HG03196 (cell line): ENCODE measurements at regions not wholly inside any gene's neighbourhood (a gene's known extent, or its start where the extent isn't known, plus 50 kb on each side); places are given as distances from the start of the nearest gene placed in this dataset.
A peak's percentile ranks its signal among the peaks of the same experiment; 100 is the strongest.
"Not testable (repeated sequence)": the region's sequence is repeated elsewhere in the genome, so short reads cannot be mapped to it uniquely, and the experiment has no call there.

ENCODE experiments used
- ATAC-seq: cut with Tn5 transposase; IDR thresholded peaks from one replicate; pipeline ENCODE4 v1.9.1; 2021; ENCODE audit not compliant: unreplicated experiment

GRCh38 chr4:17436047-17436749 lies 75.7 kb downstream of the QDPR start:
- not testable (repeated sequence) for ATAC-seq

GRCh38 chr4:17433827-17434226 lies 78.1 kb downstream of the QDPR start:
- ATAC-seq, result no peak

GRCh38 chr4:17427991-17428390 lies 83.9 kb downstream of the QDPR start:
- no peak for ATAC-seq

- ATAC-seq, result no peak
These were observed 85.7 kb downstream of the QDPR start for GRCh38 chr4:17426222-17426621.

- ATAC-seq, result no peak
These were observed 93.9 kb downstream of the QDPR start for GRCh38 chr4:17418010-17418409.

GRCh38 chr4:17414392-17414791 lies 97.5 kb downstream of the QDPR start:
- no peak for ATAC-seq

- ATAC-seq, result no peak
These were observed 111.2 kb downstream of the QDPR start for GRCh38 chr4:17400686-17401085.

GRCh38 chr4:17398805-17399204 lies 113.1 kb downstream of the QDPR start:
- ATAC-seq, result no peak

- no peak for ATAC-seq
These were observed 113.9 kb downstream of the QDPR start for GRCh38 chr4:17398035-17398434.

- ATAC-seq, result no peak
These were observed 114.3 kb downstream of the QDPR start for GRCh38 chr4:17397611-17398010.

- ATAC-seq, result peak; percentile 67
These were observed 126.5 kb downstream of the QDPR start for GRCh38 chr4:17385403-17385802.

- no peak for ATAC-seq
These were observed 131.5 kb downstream of the QDPR start for GRCh38 chr4:17380347-17380746.

GRCh38 chr4:17376205-17376604 lies 135.7 kb downstream of the QDPR start:
- no peak for ATAC-seq

GRCh38 chr4:17373666-17374065 lies 138.2 kb downstream of the QDPR start:
- ATAC-seq, result no peak

- ATAC-seq, result no peak
These were observed 141.1 kb downstream of the QDPR start for GRCh38 chr4:17370818-17371217.

GRCh38 chr4:17368408-17368807 lies 143.5 kb downstream of the QDPR start:
- ATAC-seq, result no peak

GRCh38 chr4:17367201-17367600 lies 144.7 kb downstream of the QDPR start:
- no peak for ATAC-seq

GRCh38 chr4:17366496-17366895 lies 145.4 kb downstream of the QDPR start:
- no peak for ATAC-seq

- no peak for ATAC-seq
These were observed 149.5 kb downstream of the QDPR start for GRCh38 chr4:17362430-17362829.

- ATAC-seq, result no peak
These were observed 153.6 kb downstream of the QDPR start for GRCh38 chr4:17358241-17358640.

GRCh38 chr4:17356926-17357325 lies 155.0 kb downstream of the QDPR start:
- ATAC-seq, result no peak

GRCh38 chr4:17352357-17352756 lies 159.5 kb downstream of the QDPR start:
- no peak for ATAC-seq

GRCh38 chr4:17347445-17347844 lies 164.4 kb downstream of the QDPR start:
- ATAC-seq, result peak; percentile 63
